ENCODE measurements at regions not wholly inside any gene's neighbourhood (a gene's known extent, or its start where the extent isn't known, plus 50 kb on each side); places are given as distances from the start of the nearest gene placed in this dataset.
"Not testable (repeated sequence)": the region's sequence is repeated elsewhere in the genome, so short reads cannot be mapped to it uniquely, and the experiment has no call there.

DNA sequence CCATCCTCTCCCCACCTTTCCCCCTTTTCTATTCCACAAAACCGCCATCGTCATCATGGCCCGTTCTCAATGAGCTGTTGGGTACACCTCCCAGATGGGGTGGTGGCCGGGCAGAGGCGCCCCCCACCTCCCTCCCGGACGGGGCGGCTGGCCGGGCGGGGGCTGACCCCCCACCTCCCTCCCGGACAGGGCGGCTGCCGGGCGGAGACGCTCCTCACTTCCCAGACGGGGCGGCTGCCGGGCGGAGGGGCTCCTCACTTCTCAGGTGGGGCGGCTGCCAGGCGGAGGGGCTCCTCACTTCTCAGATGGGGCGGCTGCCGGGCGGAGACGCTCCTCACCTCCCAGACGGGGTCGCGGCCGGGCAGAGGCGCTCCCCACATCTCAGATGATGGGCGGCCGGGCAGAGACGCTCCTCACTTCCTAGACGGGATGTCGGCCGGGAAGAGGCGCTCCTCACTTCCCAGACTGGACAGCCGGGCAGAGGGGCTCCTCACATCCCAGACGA, 404.4 kb upstream of the BTBD3 start:
- H4K20me1 ChIP-seq (replicated peaks; ENCODE audit: insufficient read depth); H3K27ac ChIP-seq (ENCODE audit: low read depth); H3K79me2 ChIP-seq (replicated peaks; ENCODE audit: insufficient read depth); H3K27me3 Mint-ChIP-seq (ENCODE audit: insufficient read depth, low read depth, poor library complexity); H3K4me1 ChIP-seq (ENCODE audit: insufficient read depth); ATAC-seq; H3K27me3 ChIP-seq (ENCODE audit: insufficient read depth); H3F3A ChIP-seq (replicated peaks; ENCODE audit: low read depth); DNase-seq (ENCODE audit: low spot score); H2AFZ ChIP-seq; H3K27ac Mint-ChIP-seq; H3K4me3 Mint-ChIP-seq; H3K4me3 ChIP-seq; H3K4me1 Mint-ChIP-seq; H3K4me2 ChIP-seq; H3K36me3 ChIP-seq (ENCODE audit: insufficient read depth): not testable (repeated sequence)
- Mint-ChIP-seq H3K36me3 (ENCODE audit: low read depth) (peaks cover 30% of the 10 kb centered on the region), H3K9me3 (peaks cover 20% of the 10 kb centered on the region)
- H3K9me2 ChIP-seq (ENCODE audit: insufficient read depth): peaks cover 11% of the 10 kb centered on the region; the same call in 1 of the 2 replicates

DNA sequence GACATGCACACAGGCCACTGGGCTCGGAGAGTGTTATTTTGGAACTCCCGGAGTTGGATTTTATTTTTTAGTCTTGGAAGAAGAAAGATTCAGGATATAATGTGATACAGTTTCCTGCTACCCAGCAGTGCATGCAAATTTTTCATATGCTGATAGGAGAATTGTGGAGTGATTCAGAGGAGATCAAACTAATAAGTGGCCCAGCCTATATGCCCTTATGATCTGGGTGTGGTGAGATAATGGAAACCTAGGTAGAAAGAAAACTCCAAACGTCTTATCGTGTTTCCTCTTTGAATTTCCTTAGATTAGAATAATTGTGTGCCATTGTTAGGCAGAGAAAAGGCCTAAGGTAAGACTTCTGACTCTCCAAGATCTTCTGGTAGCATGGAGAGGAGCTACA, 401.2 kb upstream of the BTBD3 start:
- Histone ChIP-seq H3K4me3 (no peak overlapping the region), H2AFZ (no peak overlapping the region), H3K27me3 (ENCODE audit: insufficient read depth) (no peaks in the 10 kb centered on the region), H4K20me1 (replicated peaks; ENCODE audit: insufficient read depth) (no peaks in the 10 kb centered on the region), H3K9me2 (ENCODE audit: insufficient read depth) (peaks cover 11% of the 10 kb centered on the region; the same call in 1 of the 2 replicates), H3K27ac (ENCODE audit: low read depth) (no peak overlapping the region), H3K36me3 (ENCODE audit: insufficient read depth) (no peaks in the 10 kb centered on the region), H3K4me2 (no peak overlapping the region), H3F3A (replicated peaks; ENCODE audit: low read depth) (no peaks in the 10 kb centered on the region), H3K4me1 (ENCODE audit: insufficient read depth) (peaks cover 7% of the 10 kb centered on the region), H3K79me2 (replicated peaks; ENCODE audit: insufficient read depth) (no peaks in the 10 kb centered on the region)
- DNase-seq (ENCODE audit: low spot score) (no peak), ATAC-seq (no peak)
- no peak overlapping the region for H3K4me3 Mint-ChIP-seq
- no peaks in the 10 kb centered on the region for H3K27me3 Mint-ChIP-seq (ENCODE audit: insufficient read depth, low read depth, poor library complexity)
- H3K9me3 Mint-ChIP-seq: peaks cover 15% of the 10 kb centered on the region
- peaks cover 21% of the 10 kb centered on the region for H3K36me3 Mint-ChIP-seq (ENCODE audit: low read depth)
- no peak overlapping the region for H3K27ac Mint-ChIP-seq
- peaks cover 4% of the 10 kb centered on the region; the same call in 2 of the 3 replicates for H3K4me1 Mint-ChIP-seq
- TF ChIP-seq, protein P1, sequence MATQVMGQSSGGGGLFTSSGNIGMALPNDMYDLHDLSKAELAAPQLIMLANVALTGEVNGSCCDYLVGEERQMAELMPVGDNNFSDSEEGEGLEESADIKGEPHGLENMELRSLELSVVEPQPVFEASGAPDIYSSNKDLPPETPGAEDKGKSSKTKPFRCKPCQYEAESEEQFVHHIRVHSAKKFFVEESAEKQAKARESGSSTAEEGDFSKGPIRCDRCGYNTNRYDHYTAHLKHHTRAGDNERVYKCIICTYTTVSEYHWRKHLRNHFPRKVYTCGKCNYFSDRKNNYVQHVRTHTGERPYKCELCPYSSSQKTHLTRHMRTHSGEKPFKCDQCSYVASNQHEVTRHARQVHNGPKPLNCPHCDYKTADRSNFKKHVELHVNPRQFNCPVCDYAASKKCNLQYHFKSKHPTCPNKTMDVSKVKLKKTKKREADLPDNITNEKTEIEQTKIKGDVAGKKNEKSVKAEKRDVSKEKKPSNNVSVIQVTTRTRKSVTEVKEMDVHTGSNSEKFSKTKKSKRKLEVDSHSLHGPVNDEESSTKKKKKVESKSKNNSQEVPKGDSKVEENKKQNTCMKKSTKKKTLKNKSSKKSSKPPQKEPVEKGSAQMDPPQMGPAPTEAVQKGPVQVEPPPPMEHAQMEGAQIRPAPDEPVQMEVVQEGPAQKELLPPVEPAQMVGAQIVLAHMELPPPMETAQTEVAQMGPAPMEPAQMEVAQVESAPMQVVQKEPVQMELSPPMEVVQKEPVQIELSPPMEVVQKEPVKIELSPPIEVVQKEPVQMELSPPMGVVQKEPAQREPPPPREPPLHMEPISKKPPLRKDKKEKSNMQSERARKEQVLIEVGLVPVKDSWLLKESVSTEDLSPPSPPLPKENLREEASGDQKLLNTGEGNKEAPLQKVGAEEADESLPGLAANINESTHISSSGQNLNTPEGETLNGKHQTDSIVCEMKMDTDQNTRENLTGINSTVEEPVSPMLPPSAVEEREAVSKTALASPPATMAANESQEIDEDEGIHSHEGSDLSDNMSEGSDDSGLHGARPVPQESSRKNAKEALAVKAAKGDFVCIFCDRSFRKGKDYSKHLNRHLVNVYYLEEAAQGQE (IDR thresholded peaks at IDR 0.05; ENCODE audit: unreplicated experiment): no peak
- TF ChIP-seq, protein P2, sequence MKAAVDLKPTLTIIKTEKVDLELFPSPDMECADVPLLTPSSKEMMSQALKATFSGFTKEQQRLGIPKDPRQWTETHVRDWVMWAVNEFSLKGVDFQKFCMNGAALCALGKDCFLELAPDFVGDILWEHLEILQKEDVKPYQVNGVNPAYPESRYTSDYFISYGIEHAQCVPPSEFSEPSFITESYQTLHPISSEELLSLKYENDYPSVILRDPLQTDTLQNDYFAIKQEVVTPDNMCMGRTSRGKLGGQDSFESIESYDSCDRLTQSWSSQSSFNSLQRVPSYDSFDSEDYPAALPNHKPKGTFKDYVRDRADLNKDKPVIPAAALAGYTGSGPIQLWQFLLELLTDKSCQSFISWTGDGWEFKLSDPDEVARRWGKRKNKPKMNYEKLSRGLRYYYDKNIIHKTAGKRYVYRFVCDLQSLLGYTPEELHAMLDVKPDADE (IDR thresholded peaks at IDR 0.05): no peak
- no peak for TF ChIP-seq NANOG (IDR thresholded peaks at IDR 0.05; ENCODE audit: borderline replicate concordance)
- no peak for TF ChIP-seq EZH2phosphoT487 (IDR thresholded peaks at IDR 0.05; ENCODE audit: unreplicated experiment)
- TF ChIP-seq JUNB (IDR thresholded peaks at IDR 0.05; ENCODE audit: unreplicated experiment): no peak
- no peak for TF ChIP-seq CREB1 (CRISPR knock-in tag; IDR thresholded peaks at IDR 0.05; ENCODE audit: low read depth)
- TF ChIP-seq STAT1 (IDR thresholded peaks at IDR 0.05; ENCODE audit: unreplicated experiment): no peak
- TF ChIP-seq POLR2AphosphoS5 (IDR thresholded peaks at IDR 0.05; ENCODE audit: low read depth): no peak
- no peak for TF ChIP-seq EZH2 (IDR thresholded peaks at IDR 0.05; ENCODE audit: low read depth, unreplicated experiment)
- TF ChIP-seq, protein P3, sequence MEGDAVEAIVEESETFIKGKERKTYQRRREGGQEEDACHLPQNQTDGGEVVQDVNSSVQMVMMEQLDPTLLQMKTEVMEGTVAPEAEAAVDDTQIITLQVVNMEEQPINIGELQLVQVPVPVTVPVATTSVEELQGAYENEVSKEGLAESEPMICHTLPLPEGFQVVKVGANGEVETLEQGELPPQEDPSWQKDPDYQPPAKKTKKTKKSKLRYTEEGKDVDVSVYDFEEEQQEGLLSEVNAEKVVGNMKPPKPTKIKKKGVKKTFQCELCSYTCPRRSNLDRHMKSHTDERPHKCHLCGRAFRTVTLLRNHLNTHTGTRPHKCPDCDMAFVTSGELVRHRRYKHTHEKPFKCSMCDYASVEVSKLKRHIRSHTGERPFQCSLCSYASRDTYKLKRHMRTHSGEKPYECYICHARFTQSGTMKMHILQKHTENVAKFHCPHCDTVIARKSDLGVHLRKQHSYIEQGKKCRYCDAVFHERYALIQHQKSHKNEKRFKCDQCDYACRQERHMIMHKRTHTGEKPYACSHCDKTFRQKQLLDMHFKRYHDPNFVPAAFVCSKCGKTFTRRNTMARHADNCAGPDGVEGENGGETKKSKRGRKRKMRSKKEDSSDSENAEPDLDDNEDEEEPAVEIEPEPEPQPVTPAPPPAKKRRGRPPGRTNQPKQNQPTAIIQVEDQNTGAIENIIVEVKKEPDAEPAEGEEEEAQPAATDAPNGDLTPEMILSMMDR (conservative IDR thresholded peaks at IDR 0.05; ENCODE audit: low read depth in 2 of 2): no peak

All from GM23338 (cell line).